B cell (primary cell): ENCODE measurements at regions not wholly inside any gene's neighbourhood (a gene's known extent, or its start where the extent isn't known, plus 50 kb on each side); places are given as distances from the start of the nearest gene placed in this dataset.

Source experiments
- CTCF ChIP-seq: fragments of 200-600 bp; IDR thresholded peaks from one replicate; pipeline ENCODE4 v1.8.0; 2022; ENCODE audit warnings: antibody characterized with exemption, mild to moderate bottlenecking
- EZH2 ChIP-seq: IDR thresholded peaks from 2 replicates; pipeline ENCODE4 v1.6.1; 2012; ENCODE audit warnings: borderline replicate concordance, low read depth, mild to moderate bottlenecking, moderate library complexity, low read length; ENCODE audit not compliant: insufficient read depth, poor library complexity, severe bottlenecking

- no peak for TF ChIP-seq CTCF
- no peak for TF ChIP-seq EZH2
Measured at GRCh38 chr2:149720615-149721014, 133.0 kb upstream of the MMADHC start.
